ENCODE measurements at regions not wholly inside any gene's neighbourhood (a gene's known extent, or its start where the extent isn't known, plus 50 kb on each side); places are given as distances from the start of the nearest gene placed in this dataset.

DNA sequence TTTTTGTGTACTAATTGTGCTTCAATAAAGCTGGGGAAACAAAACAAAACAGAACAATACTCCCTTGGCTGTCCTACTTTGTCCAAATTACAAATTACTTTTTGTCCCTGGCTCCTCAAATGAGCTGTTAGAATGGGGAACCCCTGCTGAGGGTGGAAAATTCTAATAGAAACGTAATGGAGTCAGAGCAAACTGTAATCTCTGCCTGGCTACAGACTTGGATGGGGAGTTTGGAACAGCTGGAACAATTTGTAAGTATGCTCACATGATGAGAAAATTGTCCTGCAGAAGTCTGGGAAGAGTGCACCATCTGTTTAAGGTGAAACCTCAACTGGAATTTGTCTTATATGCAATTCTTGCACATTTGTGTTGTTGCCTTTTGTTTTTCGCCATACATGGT, 364.4 kb upstream of the CLNK start:
- no peak for DNase-seq (ENCODE audit: low read depth)
- no peak overlapping the region for H3K4me3 ChIP-seq (ENCODE audit: low read depth, low read length)
- TF ChIP-seq, protein P1, sequence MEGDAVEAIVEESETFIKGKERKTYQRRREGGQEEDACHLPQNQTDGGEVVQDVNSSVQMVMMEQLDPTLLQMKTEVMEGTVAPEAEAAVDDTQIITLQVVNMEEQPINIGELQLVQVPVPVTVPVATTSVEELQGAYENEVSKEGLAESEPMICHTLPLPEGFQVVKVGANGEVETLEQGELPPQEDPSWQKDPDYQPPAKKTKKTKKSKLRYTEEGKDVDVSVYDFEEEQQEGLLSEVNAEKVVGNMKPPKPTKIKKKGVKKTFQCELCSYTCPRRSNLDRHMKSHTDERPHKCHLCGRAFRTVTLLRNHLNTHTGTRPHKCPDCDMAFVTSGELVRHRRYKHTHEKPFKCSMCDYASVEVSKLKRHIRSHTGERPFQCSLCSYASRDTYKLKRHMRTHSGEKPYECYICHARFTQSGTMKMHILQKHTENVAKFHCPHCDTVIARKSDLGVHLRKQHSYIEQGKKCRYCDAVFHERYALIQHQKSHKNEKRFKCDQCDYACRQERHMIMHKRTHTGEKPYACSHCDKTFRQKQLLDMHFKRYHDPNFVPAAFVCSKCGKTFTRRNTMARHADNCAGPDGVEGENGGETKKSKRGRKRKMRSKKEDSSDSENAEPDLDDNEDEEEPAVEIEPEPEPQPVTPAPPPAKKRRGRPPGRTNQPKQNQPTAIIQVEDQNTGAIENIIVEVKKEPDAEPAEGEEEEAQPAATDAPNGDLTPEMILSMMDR (IDR thresholded peaks at IDR 0.05; ENCODE audit: control insufficient read depth, extremely low read depth, insufficient read depth), result no peak

DNA sequence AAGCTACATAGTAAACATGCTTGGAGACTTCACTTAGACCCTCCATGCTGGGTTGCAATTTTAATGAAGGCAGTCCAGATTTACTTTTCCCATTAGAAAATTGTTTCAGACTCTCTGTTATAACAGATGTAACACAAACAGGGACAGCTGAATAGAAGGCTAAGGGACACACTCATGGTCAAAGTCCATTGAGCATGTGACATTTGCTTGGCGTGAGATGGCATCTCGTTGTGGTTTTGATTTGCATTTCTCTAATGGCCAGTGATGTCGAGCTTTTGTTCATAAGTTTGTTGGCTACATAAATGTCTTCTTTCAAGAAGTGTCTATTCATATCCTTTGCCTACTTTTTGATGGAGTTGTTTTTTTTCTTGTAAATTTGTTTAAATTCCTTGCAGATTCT, 358.2 kb upstream of the CLNK start:
- no peak for DNase-seq (ENCODE audit: low read depth)
- TF ChIP-seq, protein P1 (IDR thresholded peaks at IDR 0.05; ENCODE audit: control insufficient read depth, extremely low read depth, insufficient read depth), result no peak
- H3K4me3 ChIP-seq (ENCODE audit: low read depth, low read length), result no peak overlapping the region

DNA sequence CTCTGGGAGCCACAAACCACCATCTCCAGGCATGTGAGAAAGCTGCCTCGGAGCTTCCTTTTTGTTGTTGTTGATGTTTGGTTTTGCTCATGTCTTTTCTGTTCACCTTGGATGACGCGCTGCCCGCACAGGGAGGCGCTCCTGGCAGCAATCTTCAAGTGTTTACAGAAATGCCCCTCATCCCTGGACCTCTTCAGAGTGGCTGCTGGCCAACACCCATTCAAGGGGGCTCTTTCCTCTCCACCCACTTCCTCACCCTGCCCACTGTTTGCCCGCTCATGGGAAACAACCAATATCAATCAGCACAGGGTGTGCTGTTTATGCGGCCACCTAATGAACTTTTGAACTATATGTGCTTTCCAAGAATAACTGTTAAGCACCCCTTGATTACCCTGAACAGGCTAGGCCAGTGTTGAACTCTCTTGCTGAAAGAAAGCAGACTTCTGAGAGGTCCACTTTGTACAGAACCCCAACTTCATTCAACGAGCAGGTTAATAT, 355.1 kb upstream of the CLNK start:
- H3K4me3 ChIP-seq (ENCODE audit: low read depth, low read length), result no peak overlapping the region
- DNase-seq (ENCODE audit: low read depth), result no peak
- TF ChIP-seq, protein P1 (IDR thresholded peaks at IDR 0.05; ENCODE audit: control insufficient read depth, extremely low read depth, insufficient read depth), result no peak

GRCh38 chr4:11038926-11039325, 354.4 kb upstream of the CLNK start:
- no peak overlapping the region for H3K4me3 ChIP-seq (ENCODE audit: low read depth, low read length)
- no peak for DNase-seq (ENCODE audit: low read depth)
- TF ChIP-seq, protein P1 (IDR thresholded peaks at IDR 0.05; ENCODE audit: control insufficient read depth, extremely low read depth, insufficient read depth), result no peak

- DNase-seq (ENCODE audit: low read depth), result no peak
- no peak overlapping the region for H3K4me3 ChIP-seq (ENCODE audit: low read depth, low read length)
- TF ChIP-seq, protein P1 (IDR thresholded peaks at IDR 0.05; ENCODE audit: control insufficient read depth, extremely low read depth, insufficient read depth), result no peak
These were observed 353.1 kb upstream of the CLNK start for GRCh38 chr4:11037637-11038036.

DNA sequence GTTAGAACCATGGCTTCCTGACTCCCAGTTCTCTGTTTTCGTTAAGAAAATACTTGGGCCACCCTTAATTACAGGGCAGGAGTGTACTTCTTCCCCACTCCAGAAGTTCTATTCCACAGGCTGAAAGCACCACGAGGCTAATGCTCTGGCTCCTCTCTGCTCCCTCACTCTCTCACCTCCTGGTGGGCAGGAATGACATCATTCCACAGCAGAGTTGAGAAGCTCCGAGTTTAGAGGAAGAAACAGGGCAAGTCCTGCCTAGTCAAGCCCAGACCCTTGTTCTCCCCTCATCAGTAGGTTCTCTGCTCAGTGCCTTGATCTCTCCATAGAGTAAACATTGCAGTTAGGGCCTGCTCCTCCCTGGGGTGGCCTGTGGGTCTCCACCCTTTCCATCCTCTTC, 343.8 kb upstream of the CLNK start:
- H3K4me3 ChIP-seq (ENCODE audit: low read depth, low read length), result no peak overlapping the region
- TF ChIP-seq, protein P1 (IDR thresholded peaks at IDR 0.05; ENCODE audit: control insufficient read depth, extremely low read depth, insufficient read depth), result no peak
- DNase-seq (ENCODE audit: low read depth), result no peak

GRCh38 chr4:11021333-11021732, 336.8 kb upstream of the CLNK start:
- TF ChIP-seq, protein P1 (IDR thresholded peaks at IDR 0.05; ENCODE audit: control insufficient read depth, extremely low read depth, insufficient read depth), result no peak
- DNase-seq (ENCODE audit: low read depth), result no peak
- no peak overlapping the region for H3K4me3 ChIP-seq (ENCODE audit: low read depth, low read length)

Data from LNCaP clone FGC (cell line).